ENCODE measurements at regions not wholly inside any gene's neighbourhood (a gene's known extent, or its start where the extent isn't known, plus 50 kb on each side); places are given as distances from the start of the nearest gene placed in this dataset.

GRCh38 chr10:14409247-14409646 is 78.5 kb upstream of the FRMD4A start:
- Histone ChIP-seq H3K36me3 (ENCODE audit: low read depth) (no peaks in the 10 kb centered on the region), H3K4me1 (ENCODE audit: low read depth) (no peaks in the 10 kb centered on the region), H3K9me3 (no peaks in the 10 kb centered on the region), H3K4me3 (no peak overlapping the region)
- ATAC-seq (no peak), DNase-seq (no peak)
- intact Hi-C loops (cut with DNase I, micrococcal nuclease): no loop called here
- no peak for TF ChIP-seq CTCF (IDR thresholded peaks at IDR 0.05)

- no peaks in the 10 kb centered on the region for H3K4me1 ChIP-seq (ENCODE audit: low read depth)
- no peaks in the 10 kb centered on the region for H3K36me3 ChIP-seq (ENCODE audit: low read depth)
- no peak overlapping the region for H3K4me3 ChIP-seq
- TF ChIP-seq CTCF (IDR thresholded peaks at IDR 0.05): no peak
- intact Hi-C loops (cut with DNase I, micrococcal nuclease): no loop called here
- no peaks in the 10 kb centered on the region for H3K9me3 ChIP-seq
- DNase-seq (no peak), ATAC-seq (no peak)
Measured at GRCh38 chr10:14408139-14408538, 77.4 kb upstream of the FRMD4A start.

GRCh38 chr10:14407567-14407966 is 76.8 kb upstream of the FRMD4A start:
- no peak for ATAC-seq
- no peak for TF ChIP-seq CTCF (IDR thresholded peaks at IDR 0.05)
- no peak for DNase-seq
- Histone ChIP-seq H3K4me1 (ENCODE audit: low read depth) (no peaks in the 10 kb centered on the region), H3K4me3 (no peak overlapping the region), H3K9me3 (no peaks in the 10 kb centered on the region), H3K36me3 (ENCODE audit: low read depth) (no peaks in the 10 kb centered on the region)
- intact Hi-C loops (cut with DNase I, micrococcal nuclease): no loop called here

- DNase-seq (no peak), ATAC-seq (no peak)
Measured at GRCh38 chr10:14405076-14406065, 74.6 kb upstream of the FRMD4A start.

GRCh38 chr10:14403881-14404623 is 73.3 kb upstream of the FRMD4A start:
- no peaks in the 10 kb centered on the region for H3K9me3 ChIP-seq
- H3K4me3 ChIP-seq: no peak overlapping the region
- intact Hi-C loops (cut with DNase I, micrococcal nuclease): no loop called here
- TF ChIP-seq CTCF (IDR thresholded peaks at IDR 0.05): no peak
- ATAC-seq (no peak), DNase-seq (no peak)
- H3K36me3 ChIP-seq (ENCODE audit: low read depth): no peaks in the 10 kb centered on the region
- H3K4me1 ChIP-seq (ENCODE audit: low read depth): no peaks in the 10 kb centered on the region

More at GRCh38 chr10:14405076-14406065, 74.6 kb upstream of the FRMD4A start:
- H3K4me1 ChIP-seq (ENCODE audit: low read depth): no peaks in the 10 kb centered on the region
- intact Hi-C loops (cut with DNase I, micrococcal nuclease): no loop called here
- no peaks in the 10 kb centered on the region for H3K9me3 ChIP-seq
- no peaks in the 10 kb centered on the region for H3K36me3 ChIP-seq (ENCODE audit: low read depth)
- no peak overlapping the region for H3K4me3 ChIP-seq
- no peak for TF ChIP-seq CTCF (IDR thresholded peaks at IDR 0.05)
